ENCODE measurements at regions not wholly inside any gene's neighbourhood (a gene's known extent, or its start where the extent isn't known, plus 50 kb on each side); places are given as distances from the start of the nearest gene placed in this dataset.

GRCh38 chr13:26486550-26486949, 70.9 kb upstream of the WASF3 start:
- TF ChIP-seq, protein P1, sequence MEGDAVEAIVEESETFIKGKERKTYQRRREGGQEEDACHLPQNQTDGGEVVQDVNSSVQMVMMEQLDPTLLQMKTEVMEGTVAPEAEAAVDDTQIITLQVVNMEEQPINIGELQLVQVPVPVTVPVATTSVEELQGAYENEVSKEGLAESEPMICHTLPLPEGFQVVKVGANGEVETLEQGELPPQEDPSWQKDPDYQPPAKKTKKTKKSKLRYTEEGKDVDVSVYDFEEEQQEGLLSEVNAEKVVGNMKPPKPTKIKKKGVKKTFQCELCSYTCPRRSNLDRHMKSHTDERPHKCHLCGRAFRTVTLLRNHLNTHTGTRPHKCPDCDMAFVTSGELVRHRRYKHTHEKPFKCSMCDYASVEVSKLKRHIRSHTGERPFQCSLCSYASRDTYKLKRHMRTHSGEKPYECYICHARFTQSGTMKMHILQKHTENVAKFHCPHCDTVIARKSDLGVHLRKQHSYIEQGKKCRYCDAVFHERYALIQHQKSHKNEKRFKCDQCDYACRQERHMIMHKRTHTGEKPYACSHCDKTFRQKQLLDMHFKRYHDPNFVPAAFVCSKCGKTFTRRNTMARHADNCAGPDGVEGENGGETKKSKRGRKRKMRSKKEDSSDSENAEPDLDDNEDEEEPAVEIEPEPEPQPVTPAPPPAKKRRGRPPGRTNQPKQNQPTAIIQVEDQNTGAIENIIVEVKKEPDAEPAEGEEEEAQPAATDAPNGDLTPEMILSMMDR (IDR thresholded peaks at IDR 0.05) = no peak
- TF ChIP-seq EP300 (IDR thresholded peaks at IDR 0.05) (no peak), POLR2AphosphoS5 (IDR thresholded peaks at IDR 0.05) (no peak), POLR2A (IDR thresholded peaks at IDR 0.05) (no peak)

Measured in gastroesophageal sphincter (tissue), 3 donors.